ENCODE measurements at regions not wholly inside any gene's neighbourhood (a gene's known extent, or its start where the extent isn't known, plus 50 kb on each side); places are given as distances from the start of the nearest gene placed in this dataset.

DNA sequence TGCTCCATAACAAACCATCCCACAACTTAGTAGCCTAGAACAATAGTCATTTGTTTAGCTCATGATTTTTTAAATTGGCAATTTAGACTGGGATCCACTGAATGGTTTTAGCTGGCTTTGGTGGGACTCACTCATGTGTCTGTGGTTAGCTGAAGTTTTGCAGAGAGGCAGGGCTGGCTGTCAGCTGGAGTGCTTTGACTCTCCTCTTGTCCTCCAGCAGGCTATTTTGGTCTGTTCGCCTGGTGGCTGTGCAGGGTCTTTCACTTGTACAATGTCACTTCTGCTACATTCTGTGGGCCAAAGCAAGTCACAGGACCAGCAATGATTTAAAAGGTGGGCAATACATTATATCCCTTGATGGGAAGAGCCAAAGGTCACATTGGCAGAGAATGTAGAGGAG lies 1146.5 kb downstream of the ROBO2 start:
- no peaks in the 10 kb centered on the region for H3K9me3 ChIP-seq (replicated peaks in 1 of 3)
- WGBS, 4 donors = 80 to 93% (median 86%) methylated on average over 1 of the region's 1 CpG
- intact Hi-C loops (cut with DNase I) = no loop called here
- no peak overlapping the region for H3K27ac ChIP-seq
- no peaks in the 10 kb centered on the region for H3K27me3 ChIP-seq
- TF ChIP-seq, protein P1, sequence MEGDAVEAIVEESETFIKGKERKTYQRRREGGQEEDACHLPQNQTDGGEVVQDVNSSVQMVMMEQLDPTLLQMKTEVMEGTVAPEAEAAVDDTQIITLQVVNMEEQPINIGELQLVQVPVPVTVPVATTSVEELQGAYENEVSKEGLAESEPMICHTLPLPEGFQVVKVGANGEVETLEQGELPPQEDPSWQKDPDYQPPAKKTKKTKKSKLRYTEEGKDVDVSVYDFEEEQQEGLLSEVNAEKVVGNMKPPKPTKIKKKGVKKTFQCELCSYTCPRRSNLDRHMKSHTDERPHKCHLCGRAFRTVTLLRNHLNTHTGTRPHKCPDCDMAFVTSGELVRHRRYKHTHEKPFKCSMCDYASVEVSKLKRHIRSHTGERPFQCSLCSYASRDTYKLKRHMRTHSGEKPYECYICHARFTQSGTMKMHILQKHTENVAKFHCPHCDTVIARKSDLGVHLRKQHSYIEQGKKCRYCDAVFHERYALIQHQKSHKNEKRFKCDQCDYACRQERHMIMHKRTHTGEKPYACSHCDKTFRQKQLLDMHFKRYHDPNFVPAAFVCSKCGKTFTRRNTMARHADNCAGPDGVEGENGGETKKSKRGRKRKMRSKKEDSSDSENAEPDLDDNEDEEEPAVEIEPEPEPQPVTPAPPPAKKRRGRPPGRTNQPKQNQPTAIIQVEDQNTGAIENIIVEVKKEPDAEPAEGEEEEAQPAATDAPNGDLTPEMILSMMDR (IDR thresholded peaks at IDR 0.05) = no peak
- no peak for TF ChIP-seq POLR2A (IDR thresholded peaks at IDR 0.05)
- H3K36me3 ChIP-seq (replicated peaks in 1 of 2) = no peaks in the 10 kb centered on the region
- no peak overlapping the region for H3K4me3 ChIP-seq
- DNase-seq = no peak
- H3K4me1 ChIP-seq (replicated peaks in 1 of 2) = no peaks in the 10 kb centered on the region

DNA sequence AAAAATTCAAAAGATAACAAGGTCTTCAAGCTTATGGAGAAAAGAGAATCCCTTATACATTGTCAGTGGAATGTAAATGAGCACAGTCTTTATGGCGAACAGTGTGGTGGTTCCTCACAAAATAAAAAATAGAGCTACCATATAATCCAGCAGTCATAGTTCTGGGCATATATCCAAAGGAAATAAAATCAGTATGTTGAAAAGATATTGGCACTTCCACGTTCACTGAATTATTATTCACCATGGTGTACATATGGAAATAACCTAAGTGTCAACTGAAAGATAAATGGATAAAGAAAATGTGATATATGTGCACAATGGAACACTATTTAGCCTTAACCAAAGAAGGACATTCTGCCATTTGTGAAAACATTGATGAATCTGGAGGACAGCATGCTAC lies 1161.2 kb downstream of the ROBO2 start:
- Histone ChIP-seq H3K9me3 (replicated peaks in 1 of 3) (peaks cover 0 to 5% (median 4%) of the 10 kb centered on the region in 3 donors), H3K4me1 (replicated peaks in 1 of 2) (no peaks in the 10 kb centered on the region), H3K4me3 (no peak overlapping the region), H3K36me3 (replicated peaks in 1 of 2) (no peaks in the 10 kb centered on the region), H3K27ac (no peak overlapping the region), H3K27me3 (no peaks in the 10 kb centered on the region)
- WGBS, 4 donors = 59 to 73% (median 67%) methylated on average over 2 of the region's 2 CpGs
- no peak for DNase-seq
- intact Hi-C loops (cut with DNase I) = no loop called here
- TF ChIP-seq, protein P1 (IDR thresholded peaks at IDR 0.05) = no peak
- no peak for TF ChIP-seq POLR2A (IDR thresholded peaks at IDR 0.05)

DNA sequence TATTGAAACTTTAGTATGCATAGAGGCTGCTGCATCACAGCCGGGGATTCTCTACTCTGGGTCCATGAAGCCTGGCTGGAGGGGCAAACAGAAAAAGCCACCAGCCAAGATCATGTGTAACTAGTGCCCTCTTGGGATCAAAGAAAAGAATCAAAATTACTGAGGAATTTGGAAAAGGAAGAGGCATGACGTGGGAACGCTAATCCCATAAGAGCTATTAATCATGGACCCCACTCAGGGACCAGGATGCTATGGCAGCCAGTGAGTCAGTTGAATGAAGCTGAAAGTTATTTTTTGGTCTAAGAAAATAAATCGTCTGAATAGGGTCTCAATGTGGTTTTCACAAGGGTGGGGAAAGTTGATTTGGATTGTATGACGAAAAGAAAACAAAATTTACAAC lies 1165.1 kb downstream of the ROBO2 start:
- intact Hi-C loops (cut with DNase I) = no loop called here
- Histone ChIP-seq H3K27me3 (no peaks in the 10 kb centered on the region), H3K36me3 (replicated peaks in 1 of 2) (no peaks in the 10 kb centered on the region), H3K27ac (no peak overlapping the region), H3K9me3 (replicated peaks in 1 of 3) (no peaks in the 10 kb centered on the region), H3K4me3 (no peak overlapping the region), H3K4me1 (replicated peaks in 1 of 2) (no peaks in the 10 kb centered on the region)
- DNase-seq = no peak
- TF ChIP-seq, protein P1 (IDR thresholded peaks at IDR 0.05) = peak in 2 of 6 experiments; percentile 9 to 21
- no peak for TF ChIP-seq POLR2A (IDR thresholded peaks at IDR 0.05)
- 24 to 37% (median 27%) methylated on average over 5 of the region's 5 CpGs for WGBS, 4 donors

DNA sequence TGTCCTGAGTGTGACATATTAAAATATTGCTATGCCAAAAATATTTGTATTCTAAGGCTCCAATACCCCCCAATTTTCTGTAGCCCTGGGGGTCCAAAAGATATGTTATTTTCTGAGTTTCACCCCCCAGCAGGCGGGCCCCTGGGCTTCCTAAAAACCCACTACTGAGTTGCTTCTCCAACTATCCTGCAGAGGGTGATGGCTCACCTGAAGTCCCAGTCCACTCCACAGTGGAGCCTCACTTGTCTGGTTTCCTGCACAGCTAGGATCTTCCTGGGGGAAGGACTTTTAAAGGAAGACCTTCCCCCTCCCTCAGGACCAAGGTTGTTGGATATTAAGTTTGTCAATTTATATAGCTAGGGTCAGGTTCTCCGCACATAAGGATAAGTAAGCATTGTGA lies 1181.4 kb downstream of the ROBO2 start:
- no peaks in the 10 kb centered on the region for H3K4me1 ChIP-seq (replicated peaks in 1 of 2)
- no peak overlapping the region for H3K27ac ChIP-seq
- no peaks in the 10 kb centered on the region for H3K36me3 ChIP-seq (replicated peaks in 1 of 2)
- H3K9me3 ChIP-seq (replicated peaks in 1 of 3) = no peaks in the 10 kb centered on the region
- TF ChIP-seq POLR2A (IDR thresholded peaks at IDR 0.05) = no peak
- TF ChIP-seq, protein P1 (IDR thresholded peaks at IDR 0.05) = no peak
- no peak for DNase-seq
- intact Hi-C loops (cut with DNase I) = no loop called here
- 78 to 90% (median 83%) methylated on average over 2 of the region's 2 CpGs for WGBS, 4 donors
- no peak overlapping the region for H3K4me3 ChIP-seq
- H3K27me3 ChIP-seq = no peaks in the 10 kb centered on the region

Data from adrenal gland (tissue), 9 donors.